Tibial artery (tissue), 4 donors: ENCODE measurements at regions not wholly inside any gene's neighbourhood (a gene's known extent, or its start where the extent isn't known, plus 50 kb on each side); places are given as distances from the start of the nearest gene placed in this dataset.

Experiments
- DNase-seq, 2 donors: peaks; one replicate each; pipeline ENCODE4 v3.0.0-alpha.2; 2019
- H3K27ac ChIP-seq, 2 donors: fragments of 200-600 bp; sonication (generic) in 1 of 2; 1 replicate in 1 of 2; 2 replicates in 1 of 2; pipeline ENCODE4 v1.5.1; 2018 to 2019; ENCODE audit warnings: mild to moderate bottlenecking in 1 of 2
- H3K27me3 ChIP-seq, 2 donors: fragments of 200-600 bp; sonication (generic) in 1 of 2; one replicate each; pipeline versions ENCODE4 v1.5.1 to v1.6.0; 2016 to 2019
- H3K36me3 ChIP-seq, 3 donors: fragments of 200-600 bp; sonication (generic) in 2 of 3; one replicate each; pipeline ENCODE4 v1.5.1; 2016 to 2019; ENCODE audit warnings: mild to moderate bottlenecking in 2 of 3
- H3K4me1 ChIP-seq, 4 donors: fragments of 200-600 bp; sonication (generic) in 2 of 4; 1 replicate in 3 of 4; 2 replicates in 1 of 4; pipeline ENCODE4 v1.5.1; 2016 to 2019
- H3K4me3 ChIP-seq, 2 donors: fragments of 200-600 bp; sonication (generic) in 1 of 2; 1 replicate in 1 of 2; 2 replicates in 1 of 2; pipeline ENCODE4 v1.5.1; 2018 to 2019; ENCODE audit warnings: mild to moderate bottlenecking in 2 of 2
- H3K9me3 ChIP-seq, 3 donors: fragments of 200-600 bp; sonication (generic) in 1 of 3; one replicate each; pipeline ENCODE4 v1.5.1; 2016 to 2019
- CTCF ChIP-seq, 2 experiments: fragments of 200-600 bp in 1 of 2; fragments of 450-650 bp in 1 of 2; IDR thresholded peaks; one replicate each; pipeline ENCODE4 v1.5.1; 2017 to 2019; ENCODE audit warnings: antibody characterized with exemption in 2 of 2, mild to moderate bottlenecking in 1 of 2, moderate library complexity in 1 of 2
- intact Hi-C: fragments of 100-400 bp; cut with DNase I; formaldehyde crosslinking; loops from one replicate; pipeline ENCODE4 v1.15.0; 2023; ENCODE audit warnings: low total_unique reads

- Histone ChIP-seq H3K4me1 (no peaks in the 10 kb centered on the region), H3K9me3 (no peaks in the 10 kb centered on the region), H3K27me3 (no peaks in the 10 kb centered on the region), H3K27ac (no peak overlapping the region), H3K4me3 (no peak overlapping the region), H3K36me3 (no peaks in the 10 kb centered on the region)
- intact Hi-C loops = no loop called here
- no peak for TF ChIP-seq CTCF (IDR thresholded peaks at IDR 0.05)
- no peak for DNase-seq
These were observed 657.3 kb downstream of the VGLL3 start for GRCh38 chr3:86333636-86334035.

DNA sequence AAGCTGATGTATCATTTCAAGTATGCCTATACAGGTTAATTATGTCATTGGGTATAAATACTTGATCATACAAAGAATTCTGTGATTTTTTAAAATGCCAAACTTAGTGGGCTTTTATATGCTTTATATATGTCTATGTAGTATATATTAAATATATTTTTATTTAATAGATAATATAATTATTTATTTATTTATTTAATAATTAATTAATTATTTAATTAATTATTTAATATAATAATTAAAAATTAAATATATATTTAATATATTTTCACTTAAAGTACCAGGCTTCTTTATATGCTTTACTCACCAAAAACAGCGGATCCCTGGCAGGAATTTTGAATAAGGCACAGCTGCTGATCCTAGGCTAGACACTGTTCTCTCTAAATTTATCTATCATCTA is 687.0 kb downstream of the VGLL3 start:
- TF ChIP-seq CTCF (IDR thresholded peaks at IDR 0.05) = no peak
- no peak overlapping the region for H3K4me3 ChIP-seq
- DNase-seq = no peak
- intact Hi-C loops = no loop called here
- no peak overlapping the region for H3K27ac ChIP-seq
- H3K9me3 ChIP-seq = no peaks in the 10 kb centered on the region
- no peaks in the 10 kb centered on the region for H3K27me3 ChIP-seq
- no peaks in the 10 kb centered on the region for H3K36me3 ChIP-seq
- no peaks in the 10 kb centered on the region for H3K4me1 ChIP-seq

- no peak for TF ChIP-seq CTCF (IDR thresholded peaks at IDR 0.05)
- DNase-seq = peak in 1 of 2 donors; percentile 59
- no peaks in the 10 kb centered on the region for H3K4me1 ChIP-seq
- no peak overlapping the region for H3K27ac ChIP-seq
- no peak overlapping the region for H3K4me3 ChIP-seq
- H3K9me3 ChIP-seq = peaks cover 0 to 6% (median 0%) of the 10 kb centered on the region in 3 donors
- H3K27me3 ChIP-seq = no peaks in the 10 kb centered on the region
- intact Hi-C loops = no loop called here
- H3K36me3 ChIP-seq = no peaks in the 10 kb centered on the region
These were observed 708.7 kb downstream of the VGLL3 start for GRCh38 chr3:86282106-86282787.

DNA sequence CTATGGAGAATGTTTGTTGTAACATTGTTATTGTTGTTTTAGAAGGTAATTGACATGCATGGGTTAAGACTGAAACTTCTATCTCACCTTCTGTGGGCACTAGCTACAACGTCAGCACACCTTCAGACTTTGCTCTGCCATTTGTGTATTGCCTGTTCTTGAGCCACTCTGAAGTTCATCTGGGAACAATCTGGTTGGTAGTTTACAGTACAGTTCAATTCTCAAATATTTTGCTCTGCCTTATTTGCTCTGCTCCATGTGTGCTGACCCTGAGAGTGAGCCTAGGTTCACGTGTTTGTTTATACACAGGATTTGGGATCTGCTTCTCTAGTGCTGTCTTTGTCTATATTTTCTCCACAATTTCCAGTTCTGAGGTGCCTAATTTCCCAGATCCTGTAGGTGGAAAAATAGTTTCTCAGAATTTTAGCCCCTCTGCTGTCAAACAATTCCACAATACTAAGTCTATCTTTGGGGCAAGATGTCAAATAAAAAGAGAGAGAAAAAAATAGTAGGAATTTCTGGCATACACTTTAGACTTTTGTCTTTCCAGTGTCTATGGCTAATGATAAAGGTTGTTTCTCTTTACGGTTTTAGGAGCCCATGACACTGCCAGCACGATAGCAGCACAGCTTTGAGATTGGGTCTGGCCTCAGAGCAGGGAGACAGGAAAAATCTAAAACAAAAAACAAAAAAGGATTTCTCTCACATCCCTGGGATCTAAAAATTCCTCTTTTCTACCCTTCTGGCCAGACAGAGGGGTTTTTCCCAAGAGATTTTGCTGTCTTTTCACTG is 721.4 kb downstream of the VGLL3 start:
- no peak overlapping the region for H3K4me3 ChIP-seq
- H3K27me3 ChIP-seq = no peaks in the 10 kb centered on the region
- intact Hi-C loops = no loop called here
- H3K27ac ChIP-seq = no peak overlapping the region
- no peaks in the 10 kb centered on the region for H3K9me3 ChIP-seq
- no peaks in the 10 kb centered on the region for H3K36me3 ChIP-seq
- no peak for DNase-seq
- TF ChIP-seq CTCF (IDR thresholded peaks at IDR 0.05) = no peak
- no peaks in the 10 kb centered on the region for H3K4me1 ChIP-seq

DNA sequence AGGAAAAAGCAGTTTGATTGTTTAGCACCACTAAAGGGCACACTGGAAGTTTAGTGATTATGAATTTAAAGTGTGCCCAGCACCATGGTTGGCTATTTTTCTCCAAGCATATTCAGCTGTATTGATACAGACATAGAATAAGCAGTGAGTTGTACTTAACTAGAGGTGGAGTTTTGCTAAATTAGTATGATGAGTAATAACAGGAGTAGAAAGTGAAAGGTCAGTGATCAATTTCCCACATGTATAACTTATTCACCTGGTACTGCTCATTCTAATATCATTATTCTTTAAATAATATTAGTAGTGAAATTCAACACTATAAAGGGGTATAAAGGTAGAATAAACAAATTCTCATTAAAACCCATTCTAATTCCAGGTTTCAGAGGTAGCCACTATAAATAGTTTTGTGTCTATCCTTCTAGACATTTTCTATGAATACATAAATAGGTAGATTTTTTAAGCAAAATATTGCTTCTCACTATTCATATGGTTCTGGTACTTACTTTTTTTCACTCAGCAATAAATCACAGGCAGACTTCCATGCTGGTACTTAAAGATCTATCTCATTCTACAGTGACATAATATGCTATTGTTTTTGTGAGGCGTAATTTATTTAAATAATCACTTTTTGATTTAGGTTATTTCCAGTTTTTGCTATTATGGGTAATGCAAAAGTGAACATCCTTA is 732.9 kb downstream of the VGLL3 start:
- TF ChIP-seq CTCF (IDR thresholded peaks at IDR 0.05) = no peak
- Histone ChIP-seq H3K9me3 (no peaks in the 10 kb centered on the region), H3K27me3 (no peaks in the 10 kb centered on the region), H3K36me3 (no peaks in the 10 kb centered on the region), H3K4me3 (no peak overlapping the region), H3K4me1 (no peaks in the 10 kb centered on the region), H3K27ac (no peak overlapping the region)
- DNase-seq = no peak
- intact Hi-C loops = no loop called here
